Ectodermal cell (in vitro differentiated cells): ENCODE measurements at regions not wholly inside any gene's neighbourhood (a gene's known extent, or its start where the extent isn't known, plus 50 kb on each side); places are given as distances from the start of the nearest gene placed in this dataset.
"Not testable (repeated sequence)": the region's sequence is repeated elsewhere in the genome, so short reads cannot be mapped to it uniquely, and the experiment has no call there.

Experiments
- H3K27ac ChIP-seq: 2 replicates; pipeline ENCODE4 v1.7.0; 2013; ENCODE audit warnings: mild to moderate bottlenecking, low read depth, low read length; ENCODE audit not compliant: insufficient read depth, poor library complexity, severe bottlenecking
- H3K27me3 ChIP-seq: 2 replicates; pipeline ENCODE4 v1.7.0; 2013; ENCODE audit warnings: mild to moderate bottlenecking, low read length; ENCODE audit not compliant: insufficient read depth, control insufficient read depth, poor library complexity, severe bottlenecking
- H3K36me3 ChIP-seq: one replicate; pipeline ENCODE4 v1.7.0; 2013; ENCODE audit warnings: low read length; ENCODE audit not compliant: control insufficient read depth, insufficient read depth
- H3K4me1 ChIP-seq: one replicate; pipeline ENCODE4 v1.7.0; 2013; ENCODE audit warnings: low read length; ENCODE audit not compliant: control insufficient read depth, insufficient read depth
- H3K4me3 ChIP-seq: 2 replicates; pipeline ENCODE4 v1.7.0; 2013; ENCODE audit warnings: low read depth, low read length, control low read depth; ENCODE audit not compliant: insufficient read depth
- H3K9me3 ChIP-seq: 2 replicates; pipeline ENCODE4 v1.7.0; 2013; ENCODE audit warnings: mild to moderate bottlenecking, low read length, moderate library complexity; ENCODE audit not compliant: control insufficient read depth
- whole genome bisulfite sequencing, 2 experiments: methylation state at CpG; one replicate each; pipeline ENCODE4 v1.1.7; 2013; ENCODE audit warnings: missing lambda C conversion rate in 2 of 2; 5-methylcytosine and 5-hydroxymethylcytosine counted together

DNA sequence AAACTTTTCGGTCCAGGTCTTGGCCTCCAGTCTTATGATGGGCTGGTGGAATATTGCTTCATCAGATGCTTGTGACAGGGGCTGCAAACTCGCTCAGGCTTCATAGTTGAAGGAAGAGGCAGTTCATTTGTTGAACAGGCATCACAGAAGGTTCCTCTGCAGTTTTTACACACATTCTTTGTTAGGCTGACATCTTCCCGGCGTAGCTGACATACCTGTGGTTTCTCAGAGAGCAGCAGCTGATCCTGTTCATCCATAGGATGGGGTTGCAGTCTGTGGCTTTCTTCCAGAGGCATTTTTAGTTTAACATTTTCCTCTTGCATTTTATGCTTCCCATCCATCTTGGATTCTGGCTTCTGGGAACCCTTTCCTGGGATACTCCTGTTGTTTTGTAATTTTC, 1255.2 kb downstream of the EFNA5 start:
- Histone ChIP-seq H3K27ac (no peak overlapping the region), H3K4me1 (no peaks in the 10 kb centered on the region), H3K27me3 (no peaks in the 10 kb centered on the region), H3K4me3 (no peak overlapping the region), H3K36me3 (no peaks in the 10 kb centered on the region), H3K9me3 (no peaks in the 10 kb centered on the region)
- 94 to 96% methylated on average over 4 of the region's 4 CpGs for WGBS, 2 experiments

DNA sequence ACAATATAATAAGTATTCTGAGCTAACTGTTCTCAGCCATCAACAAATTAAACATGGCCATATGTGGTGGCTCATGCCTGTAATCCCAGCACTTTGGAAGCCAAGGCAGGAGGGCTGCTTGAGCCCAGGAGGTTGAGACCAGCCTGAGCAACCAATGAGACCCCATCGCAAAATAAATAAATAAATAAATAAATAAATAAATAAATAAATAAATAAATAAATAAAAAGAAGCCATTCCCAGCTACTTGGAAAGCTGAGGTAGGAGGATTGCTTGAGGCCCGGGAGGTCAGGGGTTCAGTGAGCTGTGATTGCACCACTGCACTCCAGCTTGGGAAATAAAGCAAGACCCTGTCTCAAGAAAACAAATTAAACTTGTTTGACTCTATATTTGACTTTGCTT, 1256.4 kb downstream of the EFNA5 start:
- H3K4me3 ChIP-seq = no peak overlapping the region
- no peaks in the 10 kb centered on the region for H3K27me3 ChIP-seq
- H3K27ac ChIP-seq = no peak overlapping the region
- 80 to 90% methylated on average over 1 of the region's 2 CpGs for WGBS, 2 experiments
- no peaks in the 10 kb centered on the region for H3K36me3 ChIP-seq
- no peaks in the 10 kb centered on the region for H3K9me3 ChIP-seq
- no peaks in the 10 kb centered on the region for H3K4me1 ChIP-seq

DNA sequence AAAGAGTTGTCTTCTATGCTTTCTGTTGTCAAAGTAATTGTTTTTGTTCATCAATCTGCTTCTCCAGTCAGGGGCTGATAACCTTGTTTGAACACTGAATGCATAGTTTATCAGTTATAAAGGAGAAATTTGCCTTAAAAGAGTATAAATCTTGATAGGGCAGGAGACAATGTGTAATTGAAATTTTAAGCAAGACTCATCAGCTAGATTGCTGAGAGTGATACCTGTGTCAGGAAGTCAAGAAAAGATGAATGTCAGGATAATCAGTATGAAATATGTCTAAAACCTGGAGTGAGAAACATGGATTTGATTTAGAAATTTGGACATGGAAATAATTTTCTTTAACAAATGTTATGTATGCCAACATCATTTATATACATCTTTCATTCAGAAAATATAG, 1258.1 kb downstream of the EFNA5 start:
- Histone ChIP-seq H3K9me3 (no peaks in the 10 kb centered on the region), H3K27me3 (no peaks in the 10 kb centered on the region), H3K4me1 (no peaks in the 10 kb centered on the region), H3K27ac (no peak overlapping the region), H3K4me3 (no peak overlapping the region), H3K36me3 (no peaks in the 10 kb centered on the region)

DNA sequence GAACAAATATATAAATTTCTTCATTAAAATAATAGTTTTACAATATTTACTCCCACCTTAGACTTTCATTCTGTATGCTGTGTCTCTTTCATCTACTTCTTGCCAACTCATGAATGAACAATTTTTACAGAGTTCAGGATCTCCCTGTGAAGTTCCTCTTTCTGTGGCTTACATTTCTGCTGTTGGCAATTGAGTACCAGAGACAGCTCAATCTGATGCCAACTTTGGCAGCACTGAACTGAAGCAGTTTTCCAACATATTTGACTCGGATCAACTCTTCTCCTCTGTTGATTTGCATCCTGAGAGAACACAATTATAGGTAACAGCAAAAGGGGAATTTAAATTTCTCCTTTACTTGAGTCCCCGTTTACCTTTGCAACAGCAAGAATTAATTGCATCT, 1262.2 kb downstream of the EFNA5 start:
- 86 to 94% methylated on average over 2 of the region's 2 CpGs for WGBS, 2 experiments
- Histone ChIP-seq H3K4me1 (no peaks in the 10 kb centered on the region), H3K36me3 (no peaks in the 10 kb centered on the region), H3K27me3 (no peaks in the 10 kb centered on the region), H3K27ac (no peak overlapping the region), H3K4me3 (no peak overlapping the region), H3K9me3 (no peaks in the 10 kb centered on the region)

DNA sequence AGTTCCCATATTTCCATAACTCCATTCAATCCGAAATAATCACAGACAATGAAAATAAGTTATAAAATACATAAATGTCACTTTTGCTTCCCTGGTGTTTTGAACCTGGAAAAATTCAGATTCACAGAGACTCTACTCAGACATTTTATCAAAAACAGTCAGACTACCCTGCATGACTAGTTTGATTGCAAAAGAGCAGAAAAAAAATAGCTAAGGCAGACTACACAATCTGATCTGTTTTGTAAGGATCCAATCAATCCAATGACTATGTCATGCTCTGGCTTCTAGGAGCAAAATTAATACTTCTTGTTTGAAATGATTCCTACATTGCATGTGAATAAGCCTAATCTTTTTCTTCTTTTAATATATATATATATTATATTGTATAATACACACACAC, 1262.6 kb downstream of the EFNA5 start:
- Histone ChIP-seq H3K4me1 (no peaks in the 10 kb centered on the region), H3K27me3 (no peaks in the 10 kb centered on the region), H3K36me3 (no peaks in the 10 kb centered on the region), H3K9me3 (no peaks in the 10 kb centered on the region), H3K4me3 (no peak overlapping the region), H3K27ac (no peak overlapping the region)
- 89% methylated on average over 1 of the region's 1 CpG; no CpG with 5 or more reads in 1 of the 2 experiments for WGBS, 2 experiments

DNA sequence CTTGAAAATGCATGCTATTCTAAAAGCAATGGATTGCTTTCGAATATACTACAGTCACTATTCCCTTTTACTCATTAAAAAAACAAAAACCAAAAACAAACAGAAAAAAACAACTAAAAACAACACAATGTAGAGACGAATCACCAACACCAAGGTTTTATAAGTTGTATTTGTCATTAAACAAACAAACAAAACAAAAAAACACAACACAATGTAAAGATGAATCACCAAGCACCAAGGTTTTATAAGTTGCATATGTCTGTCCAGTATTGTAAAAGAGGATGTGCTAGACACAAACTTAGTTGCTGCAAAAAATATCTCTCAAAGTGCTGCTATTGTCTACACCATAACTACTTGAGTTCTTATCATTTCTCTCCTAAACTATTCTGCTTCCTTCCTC, 1269.2 kb downstream of the EFNA5 start:
- Histone ChIP-seq H3K27me3 (no peaks in the 10 kb centered on the region), H3K4me1 (no peaks in the 10 kb centered on the region), H3K36me3 (no peaks in the 10 kb centered on the region), H3K9me3 (no peaks in the 10 kb centered on the region), H3K4me3 (no peak overlapping the region), H3K27ac (no peak overlapping the region)
- WGBS, 2 experiments = 81 to 83% methylated on average over 1 to 2 of the region's 2 CpGs

DNA sequence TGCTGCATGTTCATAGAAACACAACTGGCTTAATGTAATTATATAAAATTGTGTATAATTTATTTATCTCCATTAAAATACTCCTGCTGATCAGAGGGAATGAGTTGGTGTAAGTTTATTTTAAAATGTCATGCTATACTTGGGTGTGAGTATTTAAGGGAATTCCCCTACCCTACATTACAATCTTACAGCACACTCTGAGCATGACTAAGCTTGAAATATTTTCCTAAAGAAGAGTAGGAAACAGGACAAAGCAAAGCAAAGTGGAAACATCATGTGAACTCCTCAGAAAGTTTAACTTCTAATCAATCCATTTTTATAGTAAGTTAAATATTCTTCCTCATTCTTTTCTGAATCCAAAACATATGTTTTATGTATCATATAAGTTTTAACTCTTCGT, 1271.3 kb downstream of the EFNA5 start:
- H3K4me3 ChIP-seq = no peak overlapping the region
- no peak overlapping the region for H3K27ac ChIP-seq
- no peaks in the 10 kb centered on the region for H3K4me1 ChIP-seq
- WGBS, 2 experiments = 100% methylated on average over 1 of the region's 1 CpG; no CpG with 5 or more reads in 1 of the 2 experiments
- no peaks in the 10 kb centered on the region for H3K27me3 ChIP-seq
- no peaks in the 10 kb centered on the region for H3K9me3 ChIP-seq
- H3K36me3 ChIP-seq = no peaks in the 10 kb centered on the region

DNA sequence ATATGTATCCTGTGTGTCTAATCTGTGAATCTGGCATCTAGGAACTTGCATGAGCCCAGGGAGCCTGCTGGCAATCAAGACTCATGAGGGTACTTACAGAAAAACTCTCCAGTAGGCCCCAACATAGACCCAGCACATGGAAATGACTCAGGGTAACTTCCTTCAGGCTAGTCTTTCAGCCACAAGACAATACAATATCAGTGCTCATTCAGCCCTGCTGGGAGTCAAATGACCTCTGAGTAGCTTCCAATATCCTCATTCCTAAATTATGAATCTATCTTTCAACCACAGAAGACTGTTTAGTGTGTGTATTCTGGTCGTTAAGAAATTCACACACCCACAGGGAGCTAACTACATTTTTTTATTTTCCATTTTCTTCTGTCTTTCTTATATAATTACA, 1273.0 kb downstream of the EFNA5 start:
- WGBS, 2 experiments = 40 to 80% methylated on average over 1 of the region's 1 CpG

DNA sequence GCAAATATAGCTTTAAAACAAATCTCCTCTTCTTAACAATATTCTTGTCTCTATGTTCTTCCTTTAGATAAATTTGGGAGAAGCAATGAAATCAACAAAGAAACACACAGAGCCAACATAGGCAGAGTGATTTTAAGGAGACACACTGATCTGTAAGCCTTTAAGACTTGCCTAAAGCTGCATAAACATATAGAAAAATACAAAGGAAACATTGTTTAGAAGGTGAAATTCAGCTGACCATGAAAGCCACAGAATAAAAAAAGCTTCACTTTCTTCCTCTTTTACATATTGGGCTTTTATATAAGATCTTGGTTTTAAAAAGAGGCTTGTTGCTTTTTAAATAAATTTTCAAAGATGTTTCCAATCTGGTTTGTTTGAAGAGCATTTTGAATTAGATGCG, 1277.5 kb downstream of the EFNA5 start:
- 95 to 100% methylated on average over 1 of the region's 1 CpG for WGBS, 2 experiments
- H3K36me3 ChIP-seq = no peaks in the 10 kb centered on the region
- no peak overlapping the region for H3K27ac ChIP-seq
- H3K4me3 ChIP-seq = no peak overlapping the region
- no peaks in the 10 kb centered on the region for H3K9me3 ChIP-seq
- H3K4me1 ChIP-seq = no peaks in the 10 kb centered on the region
- H3K27me3 ChIP-seq = no peaks in the 10 kb centered on the region

More for the DNA sequence above, 1273.0 kb downstream of the EFNA5 start:
- H3K4me1 ChIP-seq = no peaks in the 10 kb centered on the region
- no peaks in the 10 kb centered on the region for H3K27me3 ChIP-seq
- H3K9me3 ChIP-seq = no peaks in the 10 kb centered on the region
- no peak overlapping the region for H3K27ac ChIP-seq
- H3K4me3 ChIP-seq = no peak overlapping the region
- no peaks in the 10 kb centered on the region for H3K36me3 ChIP-seq

DNA sequence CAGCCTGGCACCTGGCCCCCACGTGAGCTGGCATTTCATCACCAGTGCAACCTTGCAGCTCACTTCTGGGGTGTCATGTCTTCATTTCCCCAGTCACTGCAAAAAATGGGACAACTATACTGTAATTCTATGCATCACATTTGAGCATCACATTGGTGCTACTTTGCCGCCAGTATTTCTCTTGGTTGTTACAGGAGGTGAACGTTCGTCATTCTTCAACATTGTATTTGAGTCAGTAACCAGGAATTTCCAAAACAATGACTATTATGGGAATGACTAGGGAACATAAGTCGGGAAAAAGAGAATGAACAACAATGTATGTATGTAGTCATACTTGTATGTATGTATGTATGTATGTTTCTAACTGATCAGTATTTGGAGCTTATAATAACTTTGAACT, 1278.0 kb downstream of the EFNA5 start:
- 94 to 98% methylated on average over 5 of the region's 5 CpGs for WGBS, 2 experiments
- H3K9me3 ChIP-seq = no peaks in the 10 kb centered on the region
- no peak overlapping the region for H3K4me3 ChIP-seq
- H3K4me1 ChIP-seq = no peaks in the 10 kb centered on the region
- no peak overlapping the region for H3K27ac ChIP-seq
- no peaks in the 10 kb centered on the region for H3K27me3 ChIP-seq
- H3K36me3 ChIP-seq = no peaks in the 10 kb centered on the region

DNA sequence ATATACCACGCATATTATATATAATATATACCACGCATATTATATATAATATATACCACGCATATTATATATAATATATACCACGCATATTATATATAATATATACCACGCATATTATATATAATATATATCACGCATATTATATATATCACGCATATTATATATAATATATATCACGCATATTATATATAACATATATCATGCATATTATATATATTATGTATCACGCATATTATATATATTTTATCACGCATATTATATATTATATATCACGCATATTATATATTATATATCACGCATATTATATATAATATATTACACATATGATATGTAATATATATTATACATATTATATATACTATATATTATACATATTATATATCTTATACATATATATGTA, 1283.0 kb downstream of the EFNA5 start:
- H3K4me3 ChIP-seq, H3K36me3 ChIP-seq, H3K4me1 ChIP-seq, H3K9me3 ChIP-seq, H3K27ac ChIP-seq, H3K27me3 ChIP-seq: not testable (repeated sequence)
- WGBS, 2 experiments = no CpG with 5 or more reads among the region's 12 CpGs
